Stimulated activated CD4-positive, alpha-beta T cell treated with anti-CD3 and anti-CD28 coated beads, Interleukin-12 subunit alpha, Interleukin-12 subunit beta, amount 100 ng/mL, for 24 hours (primary cell): ENCODE measurements at regions not wholly inside any gene's neighbourhood (a gene's known extent, or its start where the extent isn't known, plus 50 kb on each side); places are given as distances from the start of the nearest gene placed in this dataset.
"Not testable (repeated sequence)": the region's sequence is repeated elsewhere in the genome, so short reads cannot be mapped to it uniquely, and the experiment has no call there.

Experiments used
- DNase-seq, 2 experiments: peaks; one replicate each; pipeline ENCODE4 v3.0.0-alpha.2; 2020; ENCODE audit warnings: low read depth in 2 of 2

GRCh38 chr2:87349006-87349405, 327.4 kb upstream of the PLGLB1 start:
- DNase-seq, result not testable (repeated sequence)

- DNase-seq, result not testable (repeated sequence)
Measured at GRCh38 chr2:87352178-87352934, 330.7 kb upstream of the PLGLB1 start.

GRCh38 chr2:87353408-87353807, 331.8 kb upstream of the PLGLB1 start:
- DNase-seq, result not testable (repeated sequence)

- DNase-seq, result not testable (repeated sequence)
Measured at GRCh38 chr2:87354102-87354501, 332.5 kb upstream of the PLGLB1 start.

- not testable (repeated sequence) for DNase-seq
Measured at GRCh38 chr2:87360250-87360649, 338.6 kb upstream of the PLGLB1 start.

- DNase-seq, result not testable (repeated sequence)
Measured at GRCh38 chr2:87360927-87361326, 339.3 kb upstream of the PLGLB1 start.

- DNase-seq, result not testable (repeated sequence)
Measured at GRCh38 chr2:87361805-87362204, 340.2 kb upstream of the PLGLB1 start.

- DNase-seq, result not testable (repeated sequence)
Measured at GRCh38 chr2:87364379-87364778, 342.7 kb upstream of the PLGLB1 start.

- DNase-seq, result not testable (repeated sequence)
Measured at GRCh38 chr2:87365038-87365437, 343.4 kb upstream of the PLGLB1 start.

- not testable (repeated sequence) for DNase-seq
Measured at GRCh38 chr2:87386063-87386560, 361.8 kb upstream of the PLGLB2 start.

- not testable (repeated sequence) for DNase-seq
Measured at GRCh38 chr2:87395784-87396183, 352.1 kb upstream of the PLGLB2 start.

- DNase-seq, result not testable (repeated sequence)
Measured at GRCh38 chr2:87396551-87397265, 351.2 kb upstream of the PLGLB2 start.

GRCh38 chr2:87397276-87398065, 350.4 kb upstream of the PLGLB2 start:
- DNase-seq, result not testable (repeated sequence)

- DNase-seq, result not testable (repeated sequence)
Measured at GRCh38 chr2:87398567-87399305, 349.2 kb upstream of the PLGLB2 start.

- no peak for DNase-seq
Measured at GRCh38 chr2:87401726-87402345, 346.1 kb upstream of the PLGLB2 start.

- DNase-seq, result no peak
Measured at GRCh38 chr2:87403893-87404175, 344.1 kb upstream of the PLGLB2 start.

GRCh38 chr2:87404411-87405255, 343.3 kb upstream of the PLGLB2 start:
- DNase-seq, result not testable (repeated sequence)

GRCh38 chr2:87405531-87406216, 342.2 kb upstream of the PLGLB2 start:
- not testable (repeated sequence) for DNase-seq

GRCh38 chr2:87406406-87407175, 341.3 kb upstream of the PLGLB2 start:
- DNase-seq, result not testable (repeated sequence)
